ACHN (cell line): ENCODE measurements at regions not wholly inside any gene's neighbourhood (a gene's known extent, or its start where the extent isn't known, plus 50 kb on each side); places are given as distances from the start of the nearest gene placed in this dataset.
"Not testable (repeated sequence)": the region's sequence is repeated elsewhere in the genome, so short reads cannot be mapped to it uniquely, and the experiment has no call there.

ENCODE experiments used
- DNase-seq: peaks from one replicate; pipeline ENCODE4 v3.0.0-alpha.2; 2015
- in situ Hi-C: cut with HindIII; loops from 2 replicates; pipeline ENCODE4 v1.10.0; 2017; ENCODE audit warnings: low sequenced_read_pairs, low pct_ligation_motif_present, low pct_unique_long_range_greater_than_20kb

GRCh38 chr10:25109896-25110295 is 64.9 kb upstream of the GPR158 start:
- in situ Hi-C loops, DNase-seq: not testable (repeated sequence)

DNA sequence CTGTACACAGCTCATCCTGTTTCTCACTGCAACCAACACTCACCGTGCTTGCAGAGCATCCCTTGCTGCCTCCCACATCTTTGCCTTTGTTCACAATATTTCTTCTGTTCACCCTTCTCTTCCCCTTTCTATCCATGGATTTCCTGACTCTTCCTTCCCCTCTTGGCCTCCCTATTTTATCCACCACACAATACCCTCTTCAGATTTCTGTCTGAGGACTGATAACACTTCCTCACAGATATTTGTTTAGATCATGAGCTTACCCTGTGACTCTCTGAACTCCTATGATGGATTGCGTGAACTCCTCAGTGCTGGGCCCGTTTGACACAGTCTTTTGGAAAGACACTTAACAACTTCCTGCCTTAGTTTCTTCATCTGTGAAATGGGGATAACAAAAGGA is 62.8 kb upstream of the GPR158 start:
- in situ Hi-C loops, result no loop called here
- DNase-seq, result no peak

GRCh38 chr10:25113191-25114035 is 61.4 kb upstream of the GPR158 start:
- in situ Hi-C loops, result no loop called here
- DNase-seq, result peak; percentile 65

DNA sequence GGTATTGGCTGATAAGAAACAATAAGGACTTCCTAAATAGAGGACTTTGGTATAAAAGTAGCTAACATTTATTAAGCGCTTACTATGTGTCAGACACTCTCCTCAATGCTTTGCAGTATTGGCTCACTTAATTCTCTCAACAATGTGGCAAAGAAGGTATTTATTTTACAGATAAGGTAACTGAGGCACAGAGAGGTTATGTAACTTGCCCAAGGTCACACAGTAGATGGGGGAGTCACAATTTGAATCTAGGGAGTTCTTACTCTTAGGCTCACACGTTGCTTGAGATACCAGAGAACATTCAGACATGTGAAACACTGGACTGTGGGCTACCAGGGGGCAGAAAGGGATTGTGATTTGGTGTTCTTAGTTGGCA is 60.8 kb upstream of the GPR158 start:
- DNase-seq, result no peak
- in situ Hi-C loops, result no loop called here

GRCh38 chr10:25117757-25118156 is 57.0 kb upstream of the GPR158 start:
- DNase-seq, result no peak
- in situ Hi-C loops, result no loop called here

DNA sequence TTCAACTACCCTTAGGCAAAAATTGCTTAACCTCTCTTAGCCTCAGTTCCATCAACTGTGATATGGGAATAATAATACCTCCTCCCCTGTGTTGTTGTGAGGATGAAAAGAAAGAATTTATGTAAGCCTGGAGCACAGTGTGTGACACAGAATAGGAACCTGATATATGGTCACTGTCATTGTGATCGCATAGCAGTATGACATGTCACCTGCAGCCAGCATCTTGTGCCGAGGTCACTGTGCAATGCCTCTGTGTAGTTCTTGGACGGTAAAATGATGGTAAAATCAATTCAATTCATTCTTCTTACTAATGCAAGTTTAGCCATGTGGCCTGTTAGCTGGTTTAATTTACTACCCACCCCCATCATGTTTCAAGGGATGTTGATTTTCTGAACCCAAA is 54.6 kb upstream of the GPR158 start:
- in situ Hi-C loops, result no loop called here
- no peak for DNase-seq
